H1 (cell line): ENCODE measurements at regions not wholly inside any gene's neighbourhood (a gene's known extent, or its start where the extent isn't known, plus 50 kb on each side); places are given as distances from the start of the nearest gene placed in this dataset.
A peak's percentile ranks its signal among the peaks of the same experiment; 100 is the strongest.

ENCODE experiments used
- CTCF ChIA-PET: fragments of 300-600 bp; sonication (Branson Sonifier 250); formaldehyde crosslinking; loops from one replicate; lab custom pipeline; 2021; ENCODE audit not compliant: partially characterized antibody; lab: Charles Lee
- POLR2A ChIA-PET: fragments of 300-600 bp; sonication (Branson Sonifier 250); formaldehyde crosslinking; loops from one replicate; lab custom pipeline; 2021; ENCODE audit warnings: inconsistent platforms; ENCODE audit not compliant: partially characterized antibody; lab: Charles Lee
- DNase-seq, 2 experiments: peaks; one replicate each; pipeline versions ENCODE4 v3.0.0 to v3.0.0-alpha.2; 2010 to 2022; ENCODE audit warnings: low spot score in 2 of 2, low read depth in 1 of 2, mixed read lengths in 1 of 2
- FAIRE-seq: peaks from 2 replicates; lab custom pipeline; 2011; peaks lifted over from hg19 to GRCh38; lab: Jason Lieb, UNC
- H2AFZ ChIP-seq: 2 replicates; pipeline ENCODE4 v1.8.1; 2012; ENCODE audit warnings: low read length, inconsistent platforms
- H2AK5ac ChIP-seq: 2 replicates; pipeline ENCODE4 v1.6.1; 2013; ENCODE audit warnings: low read depth, low read length
- H2BK120ac ChIP-seq: replicated peaks from 2 replicates; pipeline ENCODE3; 2013; ENCODE audit warnings: low read depth, low read length, inconsistent platforms
- H2BK12ac ChIP-seq: 2 replicates; pipeline ENCODE4 v1.6.1; 2013; ENCODE audit warnings: low read depth, low read length
- H2BK15ac ChIP-seq: 2 replicates; pipeline ENCODE4 v1.6.1; 2013; ENCODE audit warnings: low read length
- H2BK20ac ChIP-seq: 2 replicates; pipeline ENCODE4 v1.6.1; 2013; ENCODE audit warnings: low read length
- H2BK5ac ChIP-seq: 2 replicates; pipeline ENCODE4 v1.6.1; 2013; ENCODE audit warnings: low read depth, low read length
- H3K14ac ChIP-seq: 2 replicates; pipeline ENCODE4 v1.6.1; 2013; ENCODE audit warnings: inconsistent platforms; ENCODE audit not compliant: insufficient read length
- H3K18ac ChIP-seq: 2 replicates; pipeline ENCODE4 v1.6.1; 2013; ENCODE audit warnings: low read length; ENCODE audit errors: extremely low read depth
- H3K23ac ChIP-seq: 2 replicates; pipeline ENCODE4 v1.6.1; 2013; ENCODE audit warnings: inconsistent platforms; ENCODE audit not compliant: insufficient read length
- H3K23me2 ChIP-seq: 2 replicates; pipeline ENCODE4 v1.6.1; 2013; ENCODE audit warnings: low read depth, low read length
- H3K27ac ChIP-seq: 2 replicates; pipeline ENCODE4 v1.6.1; 2011; ENCODE audit warnings: low read depth, low read length, inconsistent platforms
- H3K27me3 ChIP-seq, 4 experiments: replicated peaks in 1 of 4; 1 replicate in 1 of 4; 2 replicates in 3 of 4; pipeline versions ENCODE4 v1.6.1 to v1.8.1; 2011 to 2013; ENCODE audit warnings: low read length in 3 of 4, mild to moderate bottlenecking in 3 of 4, inconsistent platforms in 2 of 4, mixed read lengths in 2 of 4, moderate library complexity in 1 of 4; ENCODE audit not compliant: control insufficient read depth in 3 of 4, insufficient read depth in 3 of 4; ENCODE audit errors: extremely low read depth in 1 of 4
- H3K36me3 ChIP-seq, 4 experiments: 2 replicates each; pipeline versions ENCODE4 v1.6.1 to v1.8.1; 2011 to 2013; ENCODE audit warnings: mild to moderate bottlenecking in 4 of 4, low read length in 3 of 4, moderate library complexity in 2 of 4, control low read depth in 1 of 4, inconsistent platforms in 1 of 4; ENCODE audit not compliant: insufficient read depth in 4 of 4, control insufficient read depth in 2 of 4
- H3K4ac ChIP-seq: replicated peaks from 2 replicates; pipeline ENCODE3; 2013; ENCODE audit warnings: low read length, low read depth, mixed read lengths, inconsistent platforms; ENCODE audit not compliant: insufficient read length
- H3K4me1 ChIP-seq, 4 experiments: replicated peaks in 1 of 4; 1 replicate in 1 of 4; 2 replicates in 3 of 4; pipeline versions ENCODE4 v1.6.1 to v1.8.1; 2011 to 2013; ENCODE audit warnings: low read length in 3 of 4, inconsistent platforms in 2 of 4, mixed read lengths in 1 of 4; ENCODE audit not compliant: insufficient read depth in 4 of 4, control insufficient read depth in 3 of 4
- H3K4me2 ChIP-seq, 2 experiments: 2 replicates each; pipeline versions ENCODE4 v1.6.1 to v1.8.1; 2011 to 2013; ENCODE audit warnings: low read depth in 2 of 2, low read length in 2 of 2, control low read depth in 1 of 2, inconsistent platforms in 1 of 2, mild to moderate bottlenecking in 1 of 2; ENCODE audit not compliant: insufficient read depth in 1 of 2
- H3K4me3 ChIP-seq, 4 experiments: fragments of 200-600, 300-600 bp in 1 of 4; sonication (generic), shearing (Covaris generic), sonication (Bioruptor Twin) in 1 of 4; 2 replicates each; pipeline versions ENCODE4 v1.5.1 to v1.8.1; 2011 to 2016; ENCODE audit warnings: low read length in 4 of 4, low read depth in 3 of 4, control low read depth in 2 of 4, inconsistent platforms in 2 of 4, mild to moderate bottlenecking in 2 of 4, mixed read lengths in 1 of 4, moderate library complexity in 1 of 4; ENCODE audit not compliant: insufficient read depth in 2 of 4; ENCODE audit errors: extremely low read depth in 1 of 4
- H3K56ac ChIP-seq: replicated peaks from 2 replicates; pipeline ENCODE3; 2013; ENCODE audit warnings: low read depth, mild to moderate bottlenecking, mixed read lengths, low read length, inconsistent platforms; ENCODE audit not compliant: insufficient read length
- H3K79me1 ChIP-seq: 2 replicates; pipeline ENCODE4 v1.6.1; 2013; ENCODE audit warnings: low read depth, low read length, control low read depth
- H3K79me2 ChIP-seq, 2 experiments: 2 replicates each; pipeline versions ENCODE4 v1.6.1 to v1.8.1; 2012 to 2013; ENCODE audit warnings: low read length in 2 of 2, mild to moderate bottlenecking in 2 of 2, inconsistent platforms in 1 of 2; ENCODE audit not compliant: insufficient read depth in 2 of 2, control insufficient read depth in 1 of 2
- H3K9ac ChIP-seq, 4 experiments: replicated peaks in 1 of 4; 1 replicate in 1 of 4; 2 replicates in 3 of 4; pipeline versions ENCODE4 v1.6.1 to v1.8.1; 2011 to 2013; ENCODE audit warnings: low read depth in 3 of 4, low read length in 3 of 4, control low read depth in 2 of 4, mild to moderate bottlenecking in 2 of 4, moderate library complexity in 2 of 4, inconsistent platforms in 1 of 4; ENCODE audit errors: extremely low read depth in 1 of 4
- H3K9me3 ChIP-seq, 2 experiments: 2 replicates each; pipeline versions ENCODE4 v1.6.1 to v1.8.1; 2012 to 2013; ENCODE audit warnings: mild to moderate bottlenecking in 2 of 2, moderate library complexity in 2 of 2, control low read depth in 1 of 2, inconsistent platforms in 1 of 2, low read depth in 1 of 2, low read length in 1 of 2, mixed read lengths in 1 of 2; ENCODE audit not compliant: insufficient read depth in 2 of 2
- H4K20me1 ChIP-seq, 2 experiments: replicated peaks in 1 of 2; 2 replicates each; pipeline versions ENCODE3 to v1.8.1; 2011 to 2013; ENCODE audit warnings: inconsistent platforms in 2 of 2, low read length in 2 of 2, mild to moderate bottlenecking in 1 of 2; ENCODE audit not compliant: insufficient read depth in 2 of 2, control insufficient read depth in 1 of 2
- H4K5ac ChIP-seq: 2 replicates; pipeline ENCODE4 v1.6.1; 2013; ENCODE audit warnings: low read length, low read depth, mixed read lengths, inconsistent platforms; ENCODE audit not compliant: insufficient read length
- H4K8ac ChIP-seq: 2 replicates; pipeline ENCODE4 v1.8.0; 2013; ENCODE audit warnings: mild to moderate bottlenecking, moderate library complexity, low read length, inconsistent platforms; ENCODE audit not compliant: insufficient read depth; ENCODE audit errors: extremely low read depth
- H4K91ac ChIP-seq: replicated peaks from 2 replicates; pipeline ENCODE3; 2013; ENCODE audit warnings: low read length, mixed read lengths, inconsistent platforms; ENCODE audit not compliant: insufficient read length
- CTBP2 ChIP-seq: IDR thresholded peaks from 2 replicates; pipeline ENCODE4 v1.7.0; 2011; ENCODE audit warnings: borderline replicate concordance, mild to moderate bottlenecking, moderate library complexity, mixed read lengths, low read length; ENCODE audit not compliant: insufficient read depth, insufficient read length
- JUND ChIP-seq: IDR thresholded peaks from 2 replicates; pipeline ENCODE4 v1.6.1; 2011; ENCODE audit warnings: mild to moderate bottlenecking, improper control_type of control experiment, low read length
- KDM4A ChIP-seq: IDR thresholded peaks from one replicate; pipeline ENCODE4 v1.7.1; 2012; ENCODE audit warnings: low read depth, mild to moderate bottlenecking, moderate library complexity, low read length, inconsistent platforms; ENCODE audit not compliant: severe bottlenecking
- RAD21 ChIP-seq, 2 experiments: IDR thresholded peaks in 1 of 2; conservative IDR thresholded peaks in 1 of 2; 2 replicates each; pipeline ENCODE4 v1.6.1; 2011; ENCODE audit warnings: low read depth in 2 of 2, low read length in 2 of 2, improper control_type of control experiment in 1 of 2, inconsistent platforms in 1 of 2, mild to moderate bottlenecking in 1 of 2, moderate library complexity in 1 of 2
- SIRT6 ChIP-seq: IDR thresholded peaks from one replicate; pipeline ENCODE4 v1.7.1; 2012; ENCODE audit warnings: low read length, inconsistent platforms
- SP1 ChIP-seq: IDR thresholded peaks from 2 replicates; pipeline ENCODE4 v1.6.1; 2011; ENCODE audit warnings: low read depth, low read length
- WGBS, 2 experiments: shearing (Covaris generic) in 1 of 2; methylation state at CpG; one replicate each; pipeline versions ENCODE4 v1.1.6 to v1.1.7; 2013 to 2015; ENCODE audit warnings: low lambda C conversion rate in 2 of 2, mixed read lengths in 2 of 2, inconsistent platforms in 1 of 2, low coverage in 1 of 2, missing lambda C conversion rate in 1 of 2; ENCODE audit not compliant: insufficient replicate concordance in 2 of 2, insufficient coverage in 1 of 2, insufficient read length in 1 of 2; ENCODE audit errors: extremely low coverage in 1 of 2, missing lambda C conversion rate in 1 of 2; 5-methylcytosine and 5-hydroxymethylcytosine counted together
- TF ChIP-seq, protein P1 (sequence below), 3 experiments: IDR thresholded peaks; 1 replicate in 2 of 3; 2 replicates in 1 of 3; pipeline versions ENCODE4 v1.5.1 to v1.6.1; 2011; ENCODE audit warnings: low read length in 3 of 3, mild to moderate bottlenecking in 3 of 3, inconsistent platforms in 2 of 3, low read depth in 1 of 3, moderate library complexity in 1 of 3; ENCODE audit not compliant: insufficient read depth in 1 of 3; ENCODE audit errors: control extremely low read depth in 1 of 3
- TF ChIP-seq, protein P2 (sequence below): IDR thresholded peaks from 2 replicates; pipeline ENCODE4 v1.6.1; 2012; ENCODE audit warnings: inconsistent platforms

DNA sequence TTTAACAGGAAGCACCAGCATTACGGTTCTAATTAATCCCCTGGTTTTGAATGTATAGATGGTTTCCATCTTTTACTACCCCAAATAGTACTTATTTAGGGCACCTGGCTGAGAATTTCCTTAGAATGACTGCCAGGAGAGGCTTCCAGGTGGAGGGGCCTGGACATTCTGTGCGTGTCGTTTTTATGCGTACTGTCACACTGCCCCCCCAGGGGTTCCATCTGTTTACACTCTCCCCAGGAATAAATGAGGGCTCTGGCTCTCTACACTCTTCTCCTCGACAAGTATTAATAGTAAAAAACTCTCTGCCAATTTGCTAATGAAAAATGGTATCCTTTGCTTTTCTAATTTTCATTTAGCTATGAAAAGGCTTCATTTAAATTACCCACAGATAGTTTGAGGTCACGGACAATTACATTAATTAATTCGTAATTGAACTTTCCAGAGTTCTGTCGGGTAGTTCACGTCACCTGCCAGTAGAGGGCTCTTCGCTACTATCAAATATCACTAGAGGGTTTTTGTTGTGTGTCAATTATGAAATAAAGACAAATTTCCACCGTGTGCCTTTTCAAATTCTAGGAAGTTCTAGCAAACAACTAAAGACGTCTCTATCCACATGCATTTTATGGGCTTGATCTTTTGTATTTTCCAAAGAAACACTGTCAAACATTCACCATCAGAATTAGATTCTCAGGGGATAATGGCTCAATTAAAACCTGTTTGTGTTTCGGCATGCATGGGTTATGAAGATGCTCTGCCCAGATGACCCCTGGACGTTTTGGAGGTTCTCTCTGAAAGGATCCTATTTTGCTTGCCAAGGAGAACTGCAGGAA is 88.8 kb upstream of the ASB18 start:
- Histone ChIP-seq H3K18ac (no peak overlapping the region), H3K4me3 (no peak overlapping the region), H2BK20ac (no peak overlapping the region), H3K9me3 (no peaks in the 10 kb centered on the region), H2BK5ac (no peak overlapping the region), H4K91ac (no peak overlapping the region), H3K4ac (no peak overlapping the region), H3K36me3 (no peaks in the 10 kb centered on the region), H2BK120ac (no peak overlapping the region), H4K20me1 (peaks cover 0 to 3% of the 10 kb centered on the region in 2 experiments), H3K79me1 (no peaks in the 10 kb centered on the region), H3K4me2 (peak overlapping the region in 1 of 2 experiments; percentile 17; a peak in 1 of 4 replicates), H3K14ac (no peak overlapping the region), H3K27ac (no peak overlapping the region), H3K4me1 (peaks cover 0 to 2% (median 0%) of the 10 kb centered on the region in 4 experiments; a peak in 3 of 7 replicates), H2BK12ac (no peak overlapping the region), H3K56ac (no peak overlapping the region), H2BK15ac (no peak overlapping the region), H3K23me2 (no peaks in the 10 kb centered on the region), H4K8ac (no peak overlapping the region), H4K5ac (no peak overlapping the region), H2AFZ (no peak overlapping the region), H3K27me3 (no peaks in the 10 kb centered on the region), H3K79me2 (no peaks in the 10 kb centered on the region), H2AK5ac (no peak overlapping the region), H3K9ac (no peak overlapping the region), H3K23ac (no peak overlapping the region)
- DNase-seq (no peak), FAIRE-seq (peak; percentile 83)
- CTCF ChIA-PET = interaction anchor here (0.7 to 2.7 kb wide), 32 partner anchors 10 to 762 kb away, joined by 3 to 13 read pairs (median 4); partner anchors contain the start of gene ACKR3
- POLR2A ChIA-PET = interaction anchor here (0.7 kb wide), 1 partner anchor 478 kb away, joined by 3 read pairs; no protein-coding TSS in a partner anchor
- 29% methylated on average over 14 of the region's 14 CpGs; no CpG with 5 or more reads in 1 of the 2 experiments for whole genome bisulfite sequencing, 2 experiments
- TF ChIP-seq SIRT6 = no peak
- TF ChIP-seq JUND = no peak
- peak; percentile 83 to 89 for TF ChIP-seq RAD21 (IDR thresholded peaks at IDR 0.05 in 1 of 2, conservative IDR thresholded peaks at IDR 0.05 in 1 of 2; ENCODE audit: low read depth in 2 of 2, low read length in 2 of 2)
- TF ChIP-seq SP1 = no peak
- no peak for TF ChIP-seq CTBP2
- no peak for TF ChIP-seq KDM4A
- TF ChIP-seq, protein P1, sequence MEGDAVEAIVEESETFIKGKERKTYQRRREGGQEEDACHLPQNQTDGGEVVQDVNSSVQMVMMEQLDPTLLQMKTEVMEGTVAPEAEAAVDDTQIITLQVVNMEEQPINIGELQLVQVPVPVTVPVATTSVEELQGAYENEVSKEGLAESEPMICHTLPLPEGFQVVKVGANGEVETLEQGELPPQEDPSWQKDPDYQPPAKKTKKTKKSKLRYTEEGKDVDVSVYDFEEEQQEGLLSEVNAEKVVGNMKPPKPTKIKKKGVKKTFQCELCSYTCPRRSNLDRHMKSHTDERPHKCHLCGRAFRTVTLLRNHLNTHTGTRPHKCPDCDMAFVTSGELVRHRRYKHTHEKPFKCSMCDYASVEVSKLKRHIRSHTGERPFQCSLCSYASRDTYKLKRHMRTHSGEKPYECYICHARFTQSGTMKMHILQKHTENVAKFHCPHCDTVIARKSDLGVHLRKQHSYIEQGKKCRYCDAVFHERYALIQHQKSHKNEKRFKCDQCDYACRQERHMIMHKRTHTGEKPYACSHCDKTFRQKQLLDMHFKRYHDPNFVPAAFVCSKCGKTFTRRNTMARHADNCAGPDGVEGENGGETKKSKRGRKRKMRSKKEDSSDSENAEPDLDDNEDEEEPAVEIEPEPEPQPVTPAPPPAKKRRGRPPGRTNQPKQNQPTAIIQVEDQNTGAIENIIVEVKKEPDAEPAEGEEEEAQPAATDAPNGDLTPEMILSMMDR (IDR thresholded peaks at IDR 0.05; ENCODE audit: control extremely low read depth in 1 of 3, insufficient read depth in 1 of 3, low read depth in 1 of 3, low read length in 3 of 3) = peak in 2 of 3 experiments; percentile 59 to 60; a peak in 3 of 4 replicates
- TF ChIP-seq, protein P2, sequence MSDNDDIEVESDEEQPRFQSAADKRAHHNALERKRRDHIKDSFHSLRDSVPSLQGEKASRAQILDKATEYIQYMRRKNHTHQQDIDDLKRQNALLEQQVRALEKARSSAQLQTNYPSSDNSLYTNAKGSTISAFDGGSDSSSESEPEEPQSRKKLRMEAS = no peak
